Spinal cord (tissue), 9 donors: ENCODE measurements at regions not wholly inside any gene's neighbourhood (a gene's known extent, or its start where the extent isn't known, plus 50 kb on each side); places are given as distances from the start of the nearest gene placed in this dataset.
A peak's percentile ranks its signal among the peaks of the same experiment; 100 is the strongest.

ENCODE experiments used
- DNase-seq, 6 donors: peaks; one replicate each; pipeline versions ENCODE4 v3.0.0 to v3.0.0-alpha.2; 2013 to 2015; ENCODE audit warnings: low spot score in 6 of 6, low read depth in 4 of 6
- H3K27ac ChIP-seq: one replicate; pipeline ENCODE4 v1.5.1; 2013; ENCODE audit warnings: low read depth, low read length, control low read depth
- H3K27me3 ChIP-seq: one replicate; pipeline ENCODE4 v1.6.1; 2013; ENCODE audit warnings: low read length; ENCODE audit not compliant: control insufficient read depth, insufficient read depth
- H3K36me3 ChIP-seq: one replicate; pipeline ENCODE4 v1.6.1; 2013; ENCODE audit warnings: low read length; ENCODE audit not compliant: control insufficient read depth, insufficient read depth
- H3K4me1 ChIP-seq: one replicate; pipeline ENCODE4 v1.6.1; 2013; ENCODE audit warnings: low read length; ENCODE audit not compliant: control insufficient read depth, insufficient read depth
- H3K4me3 ChIP-seq: one replicate; pipeline ENCODE4 v1.5.1; 2013; ENCODE audit warnings: low read depth, low read length, control low read depth
- H3K9me3 ChIP-seq: one replicate; pipeline ENCODE4 v1.6.1; 2013; ENCODE audit warnings: low read length; ENCODE audit not compliant: control insufficient read depth, insufficient read depth
- WGBS: methylation state at CpG from one replicate; pipeline ENCODE4 v1.1.5; 2013; ENCODE audit warnings: missing lambda C conversion rate; ENCODE audit not compliant: insufficient coverage; 5-methylcytosine and 5-hydroxymethylcytosine counted together
- donor health status: healthy.

DNA sequence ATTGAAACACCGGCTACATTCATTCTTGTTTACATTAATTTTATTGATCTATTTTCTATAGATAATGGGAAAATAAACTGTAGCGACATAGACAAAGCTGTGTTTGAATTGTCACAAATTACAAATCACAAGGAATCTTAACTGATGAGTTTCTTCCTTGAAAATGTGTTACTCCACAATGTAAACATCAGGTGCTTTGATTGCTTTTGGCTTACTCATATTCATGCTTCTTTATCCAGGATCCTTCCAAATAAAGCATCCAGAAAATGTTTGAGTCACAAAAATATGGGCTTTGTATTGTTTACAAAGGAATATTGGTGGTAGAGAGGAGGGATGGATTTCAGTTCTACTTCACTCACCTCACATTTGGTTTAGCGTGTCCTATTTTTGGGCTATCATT lies 64.0 kb downstream of the BMP2 start:
- Histone ChIP-seq H3K27ac (no peak overlapping the region), H3K9me3 (no peaks in the 10 kb centered on the region), H3K36me3 (no peaks in the 10 kb centered on the region), H3K27me3 (no peaks in the 10 kb centered on the region), H3K4me3 (no peak overlapping the region), H3K4me1 (no peaks in the 10 kb centered on the region)
- DNase-seq: no peak
- no CpG with 5 or more reads among the region's 3 CpGs for WGBS

DNA sequence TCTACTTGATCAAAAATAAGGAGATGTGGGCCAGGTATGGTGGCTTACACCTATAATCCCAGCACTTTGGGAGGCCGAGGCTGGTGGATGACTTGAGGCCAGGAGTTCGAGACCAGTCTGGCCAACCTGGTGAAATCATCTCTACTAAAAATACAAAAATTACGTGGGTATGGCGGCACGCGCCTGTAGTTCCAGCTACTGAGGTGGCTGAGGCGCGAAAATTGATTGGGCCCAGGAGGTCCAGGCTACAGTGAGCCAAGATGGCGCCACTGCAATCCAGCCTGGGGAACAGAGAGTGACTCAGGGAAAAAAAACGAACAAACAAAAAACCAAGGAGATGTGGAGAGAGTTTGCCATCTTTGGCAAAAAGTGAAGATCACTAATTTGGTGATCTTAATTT lies 65.3 kb downstream of the BMP2 start:
- H3K36me3 ChIP-seq: no peaks in the 10 kb centered on the region
- no peaks in the 10 kb centered on the region for H3K9me3 ChIP-seq
- no peak overlapping the region for H3K4me3 ChIP-seq
- no peak for DNase-seq
- WGBS: 97% methylated on average over 9 of the region's 10 CpGs
- no peak overlapping the region for H3K27ac ChIP-seq
- H3K4me1 ChIP-seq: no peaks in the 10 kb centered on the region
- H3K27me3 ChIP-seq: no peaks in the 10 kb centered on the region

DNA sequence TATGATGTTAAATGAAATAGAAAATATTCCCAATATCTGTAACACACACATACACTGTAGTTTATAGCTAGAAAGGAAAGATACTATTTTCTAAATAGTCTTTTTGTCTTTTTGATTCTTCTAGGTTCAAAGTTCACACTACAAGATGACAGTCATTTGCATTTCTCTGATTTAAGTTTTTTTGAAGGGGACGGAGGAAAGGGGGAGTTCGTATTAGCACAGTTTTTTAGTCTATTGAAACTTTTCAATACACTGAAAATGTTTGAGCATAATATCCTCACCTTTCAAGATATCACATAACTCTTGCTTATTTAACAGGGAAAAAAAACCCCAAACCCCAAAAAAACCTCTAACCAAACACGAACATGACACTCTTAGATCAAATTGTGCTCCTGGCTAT lies 68.1 kb downstream of the BMP2 start:
- no peaks in the 10 kb centered on the region for H3K9me3 ChIP-seq
- no peak overlapping the region for H3K4me3 ChIP-seq
- H3K36me3 ChIP-seq: no peaks in the 10 kb centered on the region
- no peaks in the 10 kb centered on the region for H3K27me3 ChIP-seq
- H3K4me1 ChIP-seq: no peaks in the 10 kb centered on the region
- no peak overlapping the region for H3K27ac ChIP-seq
- no peak for DNase-seq
- WGBS: no CpG with 5 or more reads among the region's 3 CpGs

DNA sequence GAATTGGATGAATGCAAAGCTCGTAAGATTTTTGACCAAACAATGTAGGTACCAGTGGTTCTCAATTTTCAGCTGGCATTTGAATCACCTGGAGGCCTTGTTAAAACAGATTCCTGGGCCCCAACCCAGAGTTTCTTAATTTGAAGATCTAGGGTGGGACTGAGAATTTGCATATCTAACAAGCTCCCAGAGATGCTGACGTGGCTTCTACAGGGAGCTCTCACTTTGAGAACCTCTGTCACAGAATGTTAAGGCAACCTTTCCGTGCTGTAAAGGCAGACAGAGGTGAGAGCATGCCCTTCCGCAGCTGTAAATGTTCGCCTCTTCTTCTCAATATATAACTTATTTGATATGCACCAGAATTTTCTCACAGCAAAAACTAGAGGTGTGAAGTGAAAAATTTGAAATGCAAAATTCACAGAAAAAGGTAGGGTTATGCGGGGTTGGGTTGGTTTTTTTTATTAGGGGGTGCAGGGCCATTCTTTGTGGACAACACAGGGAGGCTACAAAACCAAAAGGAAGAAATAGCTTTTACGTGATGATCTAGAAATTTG lies 69.4 kb downstream of the BMP2 start:
- no peak overlapping the region for H3K27ac ChIP-seq
- H3K36me3 ChIP-seq: no peaks in the 10 kb centered on the region
- H3K4me3 ChIP-seq: no peak overlapping the region
- no peaks in the 10 kb centered on the region for H3K4me1 ChIP-seq
- WGBS: 93% methylated on average over 3 of the region's 7 CpGs
- no peak for DNase-seq
- no peaks in the 10 kb centered on the region for H3K9me3 ChIP-seq
- no peaks in the 10 kb centered on the region for H3K27me3 ChIP-seq

DNA sequence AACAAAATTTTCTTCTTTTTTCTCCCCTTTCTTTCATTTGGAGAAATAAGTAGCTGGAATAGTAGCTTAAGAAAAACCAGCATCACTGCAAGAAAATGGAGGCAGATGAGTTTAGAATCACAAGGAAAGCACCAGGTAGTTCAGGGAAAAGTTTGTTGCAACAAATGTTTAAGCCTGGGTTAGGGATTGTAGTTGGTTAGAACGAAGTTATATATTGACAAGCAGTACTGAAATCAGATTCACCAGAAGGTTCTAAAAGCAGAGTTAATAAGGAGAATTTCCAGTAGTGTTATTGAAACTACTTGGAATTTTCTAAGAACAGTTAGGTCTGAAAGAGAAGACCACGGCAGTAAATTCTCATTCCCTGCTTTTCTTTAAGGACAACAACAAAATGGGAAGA lies 70.2 kb downstream of the BMP2 start:
- H3K27me3 ChIP-seq: no peaks in the 10 kb centered on the region
- no peaks in the 10 kb centered on the region for H3K9me3 ChIP-seq
- 80% methylated on average over 1 of the region's 2 CpGs for WGBS
- DNase-seq: no peak
- no peaks in the 10 kb centered on the region for H3K36me3 ChIP-seq
- no peak overlapping the region for H3K4me3 ChIP-seq
- no peaks in the 10 kb centered on the region for H3K4me1 ChIP-seq
- no peak overlapping the region for H3K27ac ChIP-seq

DNA sequence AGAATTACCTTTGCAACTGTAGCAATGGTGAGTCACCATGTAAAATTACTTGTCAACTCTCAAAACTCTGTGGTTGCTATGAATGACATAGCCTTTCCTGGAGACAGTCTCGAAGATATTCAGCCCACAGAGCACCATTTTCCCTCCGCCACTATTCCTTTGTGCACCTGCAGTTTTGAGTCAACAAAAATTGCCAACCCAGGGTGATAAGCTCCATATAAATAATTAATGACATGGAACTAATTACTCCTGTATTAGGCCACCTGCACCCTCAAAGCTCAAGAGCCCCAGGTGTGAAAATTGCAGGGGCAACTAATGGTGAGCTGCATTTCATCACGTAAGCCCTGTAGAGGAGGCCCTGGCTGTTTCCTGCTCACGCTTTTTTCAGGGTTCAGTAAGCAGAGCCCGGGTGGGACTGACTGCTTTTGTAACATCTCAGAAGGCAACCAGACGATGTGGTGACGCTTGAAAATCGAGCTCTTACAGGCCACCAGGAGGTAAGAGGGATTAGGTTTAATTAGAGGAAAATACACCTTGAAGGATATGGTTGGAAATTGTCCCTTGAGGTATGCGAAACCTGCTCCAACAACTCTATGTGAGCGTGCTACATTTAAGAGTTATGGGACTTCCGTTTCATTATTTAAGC lies 70.8 kb downstream of the BMP2 start:
- Histone ChIP-seq H3K9me3 (no peaks in the 10 kb centered on the region), H3K4me1 (no peaks in the 10 kb centered on the region), H3K4me3 (no peak overlapping the region), H3K36me3 (no peaks in the 10 kb centered on the region), H3K27me3 (no peaks in the 10 kb centered on the region), H3K27ac (no peak overlapping the region)
- 50% methylated on average over 6 of the region's 11 CpGs for whole genome bisulfite sequencing
- peak in 1 of 6 donors; percentile 57 for DNase-seq

DNA sequence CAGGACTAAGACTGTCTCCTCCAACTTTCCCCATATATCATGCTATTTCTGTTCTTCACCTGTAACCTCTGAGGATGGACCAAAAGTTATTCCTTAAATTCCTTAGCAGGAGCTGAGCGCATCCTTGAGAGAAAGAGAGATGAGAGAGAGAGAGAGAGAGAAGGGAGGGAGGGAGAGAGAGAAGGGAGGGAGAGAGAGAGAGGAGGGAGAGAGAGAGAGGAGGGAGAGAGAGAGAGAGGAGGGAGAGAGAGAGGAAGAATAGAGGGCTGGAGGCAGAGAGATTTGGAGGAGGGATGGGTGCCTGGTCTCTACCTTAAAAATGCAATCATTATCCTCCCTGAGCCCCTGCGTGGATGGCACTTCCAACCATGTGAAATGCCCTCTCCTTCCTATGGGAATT lies 73.6 kb downstream of the BMP2 start:
- Histone ChIP-seq H3K36me3 (no peaks in the 10 kb centered on the region), H3K4me1 (no peaks in the 10 kb centered on the region), H3K9me3 (no peaks in the 10 kb centered on the region), H3K27me3 (no peaks in the 10 kb centered on the region), H3K27ac (no peak overlapping the region), H3K4me3 (no peak overlapping the region)
- DNase-seq: no peak
- WGBS: no CpG with 5 or more reads among the region's 2 CpGs

DNA sequence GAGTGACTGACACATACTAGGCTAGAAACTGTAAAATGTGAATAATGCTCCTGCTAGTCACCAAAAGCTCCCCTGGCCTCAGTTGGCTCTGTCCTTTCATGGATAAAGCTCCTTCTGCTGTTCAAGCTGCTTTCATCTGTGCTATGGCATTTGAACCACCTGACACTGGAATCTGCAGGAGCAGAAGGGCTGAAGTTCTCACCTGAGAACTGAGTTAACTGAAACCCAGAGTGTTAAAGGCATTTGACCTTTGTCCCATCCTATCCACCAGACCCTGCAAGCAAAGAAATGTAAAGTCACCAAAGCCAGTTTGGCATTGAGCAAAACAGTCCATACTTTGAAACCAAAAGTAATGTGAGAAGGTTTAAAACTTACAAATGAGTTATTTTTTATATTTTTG lies 77.7 kb downstream of the BMP2 start:
- H3K36me3 ChIP-seq: no peaks in the 10 kb centered on the region
- DNase-seq: no peak
- H3K4me3 ChIP-seq: no peak overlapping the region
- no peaks in the 10 kb centered on the region for H3K9me3 ChIP-seq
- no peak overlapping the region for H3K27ac ChIP-seq
- no peaks in the 10 kb centered on the region for H3K27me3 ChIP-seq
- H3K4me1 ChIP-seq: no peaks in the 10 kb centered on the region

DNA sequence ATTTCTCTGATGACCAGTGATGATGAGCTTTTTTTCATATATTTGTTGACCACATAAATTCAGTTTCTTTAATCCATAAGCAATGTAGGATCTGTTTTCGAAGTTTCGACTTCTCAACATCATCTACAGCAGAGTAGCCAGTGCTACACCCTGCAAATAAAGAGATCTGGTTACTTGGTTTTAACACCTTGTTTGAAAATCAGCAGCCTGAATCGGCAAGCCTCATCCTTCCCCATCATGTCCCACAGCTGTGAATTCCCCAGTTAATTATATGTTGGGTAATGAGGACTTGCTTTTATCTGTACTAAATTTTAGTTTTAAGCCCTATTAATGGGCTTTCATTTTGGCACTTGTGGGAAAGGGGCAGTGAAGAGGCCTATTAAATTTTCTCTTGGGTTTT lies 80.6 kb downstream of the BMP2 start:
- Histone ChIP-seq H3K4me1 (no peaks in the 10 kb centered on the region), H3K9me3 (no peaks in the 10 kb centered on the region), H3K36me3 (no peaks in the 10 kb centered on the region), H3K27me3 (no peaks in the 10 kb centered on the region), H3K27ac (no peak overlapping the region), H3K4me3 (no peak overlapping the region)
- DNase-seq: no peak
- WGBS: no CpG with 5 or more reads among the region's 3 CpGs

DNA sequence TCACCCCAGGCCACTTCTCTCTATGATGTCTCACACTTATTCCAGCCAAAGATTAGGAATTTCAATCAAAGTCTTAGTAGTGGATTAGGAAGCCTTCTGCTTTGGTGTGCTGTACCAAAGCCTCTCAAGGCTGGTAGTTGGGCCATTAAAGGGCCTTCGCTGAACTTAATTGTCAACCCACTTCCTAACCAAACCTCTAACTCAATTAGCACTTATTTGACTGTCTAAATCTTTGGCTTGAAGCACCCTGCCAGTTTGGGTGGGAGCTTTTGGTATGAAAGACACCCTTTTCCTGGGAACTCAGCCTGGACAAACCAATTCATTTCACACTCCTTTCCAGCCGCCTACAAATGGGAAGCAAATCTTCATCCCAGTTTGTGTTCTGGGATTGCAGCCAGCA lies 81.5 kb downstream of the BMP2 start:
- Histone ChIP-seq H3K27ac (no peak overlapping the region), H3K9me3 (no peaks in the 10 kb centered on the region), H3K36me3 (no peaks in the 10 kb centered on the region), H3K4me1 (no peaks in the 10 kb centered on the region), H3K4me3 (no peak overlapping the region), H3K27me3 (no peaks in the 10 kb centered on the region)
- peak in 1 of 6 donors; percentile 27 for DNase-seq
- 0% methylated on average over 1 of the region's 2 CpGs for WGBS
